ENCODE measurements at regions not wholly inside any gene's neighbourhood (a gene's known extent, or its start where the extent isn't known, plus 50 kb on each side); places are given as distances from the start of the nearest gene placed in this dataset.

GRCh38 chr12:127438512-127439244, 828.3 kb upstream of the TMEM132C start:
- no peak for TF ChIP-seq ZFX (IDR thresholded peaks at IDR 0.05)
- no peak for TF ChIP-seq CTCF (conservative IDR thresholded peaks at IDR 0.05)
- no peak overlapping the region for H3K27ac ChIP-seq

- H3K27ac ChIP-seq: no peak overlapping the region
- TF ChIP-seq CTCF (conservative IDR thresholded peaks at IDR 0.05): no peak
- TF ChIP-seq ZFX (IDR thresholded peaks at IDR 0.05): no peak
Observed at GRCh38 chr12:127445581-127446139, 821.3 kb upstream of the TMEM132C start.

- TF ChIP-seq ZFX (IDR thresholded peaks at IDR 0.05) (no peak), CTCF (conservative IDR thresholded peaks at IDR 0.05) (no peak)
- no peak overlapping the region for H3K27ac ChIP-seq
Observed at GRCh38 chr12:127448906-127449305, 818.1 kb upstream of the TMEM132C start.

- TF ChIP-seq ZFX (IDR thresholded peaks at IDR 0.05) (no peak), CTCF (conservative IDR thresholded peaks at IDR 0.05) (no peak)
- H3K27ac ChIP-seq: no peak overlapping the region
Observed at GRCh38 chr12:127450826-127451225, 816.1 kb upstream of the TMEM132C start.

- TF ChIP-seq CTCF (conservative IDR thresholded peaks at IDR 0.05) (0 out of 2 replicates have a peak, but pooled peaks have one; percentile 3), ZFX (IDR thresholded peaks at IDR 0.05) (no peak)
- H3K27ac ChIP-seq: no peak overlapping the region
Observed at GRCh38 chr12:127455347-127456265, 811.4 kb upstream of the TMEM132C start.

GRCh38 chr12:127457726-127458125, 809.2 kb upstream of the TMEM132C start:
- no peak for TF ChIP-seq ZFX (IDR thresholded peaks at IDR 0.05)
- TF ChIP-seq CTCF (conservative IDR thresholded peaks at IDR 0.05): no peak
- no peak overlapping the region for H3K27ac ChIP-seq

GRCh38 chr12:127459166-127459565, 807.8 kb upstream of the TMEM132C start:
- TF ChIP-seq ZFX (IDR thresholded peaks at IDR 0.05) (no peak), CTCF (conservative IDR thresholded peaks at IDR 0.05) (no peak)
- no peak overlapping the region for H3K27ac ChIP-seq
